HepG2 (cell line): ENCODE measurements at regions not wholly inside any gene's neighbourhood (a gene's known extent, or its start where the extent isn't known, plus 50 kb on each side); places are given as distances from the start of the nearest gene placed in this dataset.

Experiments
- ATAC-seq: fragments of 200-7000 bp; cut with Tn5 transposase; 3 replicates; pipeline ENCODE4 v1.9.1; 2020; ENCODE audit warnings: mild to moderate bottlenecking, moderate library complexity
- BruUV-seq: library from RNA; stranded (reverse); fragments of 400-500 nt; replicated peaks from 2 replicates; lab custom pipeline; 2021; lab: Mats Ljungman, UMichigan
- CTCF ChIA-PET: fragments of 300-600 bp; formaldehyde crosslinking; extraction: SDS; loops from one replicate; lab custom pipeline; 2021; ENCODE audit warnings: low total read pairs, inconsistent platforms, low intra/inter-chr PET ratio; lab: Yijun Ruan, JAX
- POLR2A ChIA-PET: fragments of 350-600 bp; sonication (Branson Sonifier 250); formaldehyde crosslinking; loops from one replicate; lab custom pipeline; 2020; ENCODE audit warnings: antibody characterized with exemption, inconsistent platforms; lab: Yijun Ruan, JAX
- DNase-seq: peaks from one replicate; pipeline ENCODE4 v3.0.0-alpha.2; 2015; ENCODE audit warnings: low spot score
- FAIRE-seq: peaks from 3 replicates; lab custom pipeline; 2011; peaks lifted over from hg19 to GRCh38; lab: Jason Lieb, UNC
- H2AFZ ChIP-seq: one replicate; pipeline ENCODE4 v1.6.1; 2011; ENCODE audit warnings: low read length, inconsistent platforms
- H3K27ac ChIP-seq: fragments of 300-600 bp; 3 replicates; pipeline ENCODE4 v1.8.0; 2011; ENCODE audit warnings: mixed run types, mild to moderate bottlenecking, mixed read lengths, low read length, inconsistent platforms; ENCODE audit not compliant: insufficient read depth; ENCODE audit errors: extremely low read length
- H3K27me3 ChIP-seq, 2 experiments: fragments of 200-600 bp in 1 of 2; 2 replicates in 1 of 2; 3 replicates in 1 of 2; pipeline versions ENCODE4 v1.6.0 to v1.8.0; 2011; ENCODE audit warnings: low read length in 2 of 2, mild to moderate bottlenecking in 2 of 2, moderate library complexity in 2 of 2, inconsistent platforms in 1 of 2; ENCODE audit not compliant: insufficient read depth in 2 of 2, control insufficient read depth in 1 of 2
- H3K36me3 ChIP-seq, 2 experiments: fragments of 200-600 bp in 1 of 2; replicated peaks in 1 of 2; 2 replicates in 1 of 2; 3 replicates in 1 of 2; pipeline versions ENCODE4 v1.5.1 to v1.8.0; 2011; ENCODE audit warnings: low read length in 2 of 2, inconsistent platforms in 1 of 2; ENCODE audit not compliant: insufficient read depth in 2 of 2, control insufficient read depth in 1 of 2
- H3K4me1 ChIP-seq: 2 replicates; pipeline ENCODE4 v1.5.1; 2012; ENCODE audit warnings: low read length, inconsistent platforms; ENCODE audit not compliant: insufficient read depth
- H3K4me2 ChIP-seq: 2 replicates; pipeline ENCODE4 v1.6.0; 2011; ENCODE audit warnings: low read depth, low read length, inconsistent platforms
- H3K4me3 ChIP-seq, 3 experiments: fragments of 200-600 bp in 1 of 3; sonication (generic), shearing (Covaris generic) in 1 of 3; replicated peaks in 1 of 3; 2 replicates each; pipeline ENCODE4 v1.5.1; 2011 to 2016; ENCODE audit warnings: low read length in 3 of 3, inconsistent platforms in 2 of 3, low read depth in 2 of 3, mild to moderate bottlenecking in 2 of 3, control low read depth in 1 of 3, mixed read lengths in 1 of 3; ENCODE audit not compliant: insufficient read depth in 1 of 3
- H3K79me2 ChIP-seq: one replicate; pipeline ENCODE4 v1.6.1; 2011; ENCODE audit warnings: low read length, inconsistent platforms; ENCODE audit not compliant: insufficient read depth
- H3K9ac ChIP-seq: 2 replicates; pipeline ENCODE4 v1.6.0; 2011; ENCODE audit warnings: mild to moderate bottlenecking, low read depth, low read length, inconsistent platforms; ENCODE audit not compliant: insufficient read depth
- H3K9me3 ChIP-seq: 2 replicates; pipeline ENCODE4 v1.5.1; 2012; ENCODE audit warnings: mild to moderate bottlenecking, low read length
- H4K20me1 ChIP-seq: 2 replicates; pipeline ENCODE4 v1.6.0; 2011; ENCODE audit warnings: inconsistent platforms, mild to moderate bottlenecking, low read length, moderate library complexity; ENCODE audit not compliant: insufficient read depth
- ATF6 ChIP-seq: sonication (generic); formaldehyde crosslinking; conservative IDR thresholded peaks from 2 replicates; pipeline ENCODE4 v1.4.0; 2020; ENCODE audit warnings: missing genetic modification reagents
- CREB1 ChIP-seq, 2 experiments: fragments of 450-650 bp in 1 of 2; IDR thresholded peaks; 2 replicates each; pipeline ENCODE4 v1.6.1; 2016 to 2017; ENCODE audit warnings: control low read depth in 1 of 2, mild to moderate bottlenecking in 1 of 2, missing compliant biosample characterization in 1 of 2, missing genetic modification characterization in 1 of 2
- HCFC1 ChIP-seq: fragments of 150-350 bp; IDR thresholded peaks from 2 replicates; pipeline ENCODE4 v1.6.1; 2014; ENCODE audit warnings: low read depth, low read length
- IRF2 ChIP-seq: IDR thresholded peaks from 2 replicates; pipeline ENCODE4 v1.6.1; 2018; ENCODE audit warnings: missing genetic modification reagents, missing compliant biosample characterization
- PHF20 ChIP-seq: sonication (generic); formaldehyde crosslinking; IDR thresholded peaks from 2 replicates; pipeline ENCODE4 v1.5.0; 2020; ENCODE audit warnings: mild to moderate bottlenecking, missing genetic modification reagents
- POGZ ChIP-seq: sonication (generic); formaldehyde crosslinking; IDR thresholded peaks from 2 replicates; pipeline ENCODE4 v1.4.0; 2020; ENCODE audit warnings: mild to moderate bottlenecking, missing genetic modification reagents
- RFX3 ChIP-seq: IDR thresholded peaks from 2 replicates; pipeline ENCODE4 v1.6.1; 2016; ENCODE audit warnings: missing biosample characterization, missing genetic modification reagents
- RXRA ChIP-seq: sonication (generic); formaldehyde crosslinking; IDR thresholded peaks from 2 replicates; pipeline ENCODE4 v1.5.1; 2020; ENCODE audit warnings: missing genetic modification reagents
- SOX6 ChIP-seq, 2 experiments: fragments of 450-650 bp in 1 of 2; sonication (generic) in 1 of 2; formaldehyde crosslinking in 1 of 2; IDR thresholded peaks; 2 replicates each; pipeline versions ENCODE4 v1.4.0 to v1.6.1; 2017 to 2020; ENCODE audit warnings: antibody characterized with exemption in 1 of 2, mild to moderate bottlenecking in 1 of 2, missing genetic modification reagents in 1 of 2
- ZNF33B ChIP-seq: sonication (generic); formaldehyde crosslinking; IDR thresholded peaks from 2 replicates; pipeline ENCODE4 v1.5.1; 2020; ENCODE audit warnings: mild to moderate bottlenecking, missing genetic modification reagents
- ZNF768 ChIP-seq: sonication (generic); formaldehyde crosslinking; IDR thresholded peaks from 2 replicates; pipeline ENCODE4 v1.4.0; 2020; ENCODE audit warnings: missing genetic modification reagents
- WGBS: methylation state at CpG from one replicate; pipeline ENCODE4 v1.1.6; 2017; ENCODE audit warnings: low lambda C conversion rate; 5-methylcytosine and 5-hydroxymethylcytosine counted together
- in situ Hi-C: cut with HindIII; loops from 2 replicates; pipeline ENCODE4 v1.10.0; 2017; ENCODE audit warnings: low pct_unique_long_range_greater_than_20kb; ENCODE audit not compliant: extremely low pct_ligation_motif_present
- intact Hi-C: fragments of 100-400 bp; cut with micrococcal nuclease; formaldehyde crosslinking; loops from one replicate; pipeline ENCODE4 v1.10.0; 2022; ENCODE audit not compliant: unreplicated experiment
- TF ChIP-seq, protein P1 (sequence below): sonication (generic); formaldehyde crosslinking; IDR thresholded peaks from 2 replicates; pipeline ENCODE4 v1.9.0; 2021; ENCODE audit warnings: missing genetic modification reagents, mild to moderate bottlenecking, borderline replicate concordance
- TF ChIP-seq, protein P2 (sequence below): sonication (generic); formaldehyde crosslinking; IDR thresholded peaks from 2 replicates; pipeline ENCODE4 v1.4.0; 2020; ENCODE audit warnings: mild to moderate bottlenecking, missing genetic modification reagents

- TF ChIP-seq, protein P1, sequence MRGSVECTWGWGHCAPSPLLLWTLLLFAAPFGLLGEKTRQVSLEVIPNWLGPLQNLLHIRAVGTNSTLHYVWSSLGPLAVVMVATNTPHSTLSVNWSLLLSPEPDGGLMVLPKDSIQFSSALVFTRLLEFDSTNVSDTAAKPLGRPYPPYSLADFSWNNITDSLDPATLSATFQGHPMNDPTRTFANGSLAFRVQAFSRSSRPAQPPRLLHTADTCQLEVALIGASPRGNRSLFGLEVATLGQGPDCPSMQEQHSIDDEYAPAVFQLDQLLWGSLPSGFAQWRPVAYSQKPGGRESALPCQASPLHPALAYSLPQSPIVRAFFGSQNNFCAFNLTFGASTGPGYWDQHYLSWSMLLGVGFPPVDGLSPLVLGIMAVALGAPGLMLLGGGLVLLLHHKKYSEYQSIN: no peak
- TF ChIP-seq ZNF768 (CRISPR knock-in tag) (no peak), IRF2 (CRISPR knock-in tag) (no peak), SOX6 (IDR thresholded peaks at IDR 0.05) (no peak), SOX6 (CRISPR knock-in tag; IDR thresholded peaks at IDR 0.05) (no peak), ATF6 (CRISPR knock-in tag) (no peak), PHF20 (no peak)
- TF ChIP-seq, protein P2, sequence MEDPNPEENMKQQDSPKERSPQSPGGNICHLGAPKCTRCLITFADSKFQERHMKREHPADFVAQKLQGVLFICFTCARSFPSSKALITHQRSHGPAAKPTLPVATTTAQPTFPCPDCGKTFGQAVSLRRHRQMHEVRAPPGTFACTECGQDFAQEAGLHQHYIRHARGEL (CRISPR knock-in tag): no peak
Observed at GRCh38 chr12:42809226-42809625, 219.7 kb upstream of the PRICKLE1 start (continued).

- no peaks in the 10 kb centered on the region for H3K9me3 ChIP-seq
- no peak for ATAC-seq
Observed at GRCh38 chr12:42807766-42808165, 218.2 kb upstream of the PRICKLE1 start.

More at GRCh38 chr12:42807766-42808165, 218.2 kb upstream of the PRICKLE1 start:
- no peaks in the 10 kb centered on the region for H4K20me1 ChIP-seq
- WGBS: 17% methylated on average over 3 of the region's 3 CpGs
- TF ChIP-seq RXRA (no peak), ZNF33B (CRISPR knock-in tag) (no peak), POGZ (CRISPR knock-in tag) (no peak), HCFC1 (no peak), RFX3 (CRISPR knock-in tag) (no peak), CREB1 (IDR thresholded peaks at IDR 0.05) (peak; percentile 52; the same call in 1 of the 2 replicates), CREB1 (CRISPR knock-in tag; IDR thresholded peaks at IDR 0.05) (no peak)
- no peaks in the 10 kb centered on the region for H3K4me1 ChIP-seq
- POLR2A ChIA-PET: no interaction called here
- H3K27ac ChIP-seq: no peak overlapping the region
- FAIRE-seq: no peak
- no peak overlapping the region for H3K9ac ChIP-seq
- BruUV-seq: no TSS peak
- DNase-seq: no peak
- no peak overlapping the region for H3K4me3 ChIP-seq
- intact Hi-C loops (no loop called here), in situ Hi-C loops (no loop called here)
- no peak overlapping the region for H2AFZ ChIP-seq
- CTCF ChIA-PET: no interaction called here
- no peaks in the 10 kb centered on the region for H3K36me3 ChIP-seq
- no peaks in the 10 kb centered on the region for H3K79me2 ChIP-seq
- H3K27me3 ChIP-seq: no peaks in the 10 kb centered on the region
- no peak overlapping the region for H3K4me2 ChIP-seq
